ENCODE measurements at regions not wholly inside any gene's neighbourhood (a gene's known extent, or its start where the extent isn't known, plus 50 kb on each side); places are given as distances from the start of the nearest gene placed in this dataset.

DNA sequence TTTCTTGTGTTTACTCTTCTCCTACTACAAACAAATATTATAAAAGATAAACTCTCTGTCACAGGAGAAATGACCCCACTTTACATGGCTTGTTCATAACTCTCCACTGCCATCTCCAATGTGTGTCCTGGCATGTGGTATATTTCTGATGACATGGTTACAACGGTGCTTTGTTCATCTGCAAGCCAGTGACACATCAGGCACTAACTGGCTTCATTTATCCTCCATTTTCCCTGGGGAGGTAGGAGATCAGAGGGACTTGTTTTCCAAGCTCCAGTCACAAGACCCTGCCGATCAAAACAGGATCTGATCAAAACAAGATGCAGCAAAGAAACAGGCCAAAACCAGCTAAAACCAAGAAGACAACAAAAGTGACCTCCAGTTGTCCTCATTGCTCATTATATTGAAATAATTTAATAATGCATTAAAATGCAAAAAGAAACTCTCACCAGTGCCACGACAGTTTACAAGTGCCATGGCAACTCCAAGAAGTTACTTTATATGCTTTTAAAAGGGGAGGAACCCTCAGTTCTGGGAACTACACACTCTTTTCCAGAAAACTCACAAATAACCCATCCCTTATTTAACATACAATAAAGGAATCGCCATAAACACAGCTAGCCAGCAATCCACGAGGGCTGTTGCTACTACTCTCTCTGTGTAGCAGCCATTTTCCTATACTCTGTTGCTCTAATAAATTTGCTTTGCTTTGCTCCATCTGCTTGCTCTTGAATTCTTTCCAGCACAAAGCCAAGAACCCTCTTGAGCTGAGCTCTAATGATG is 224.2 kb downstream of the XPNPEP1 start:
- no peaks in the 10 kb centered on the region for H3K9me3 ChIP-seq (ENCODE audit: severe bottlenecking)
- ATAC-seq (ENCODE audit: low read depth) (no peak), DNase-seq (ENCODE audit: low spot score) (no peak)
- no peaks in the 10 kb centered on the region for H3K4me1 ChIP-seq (ENCODE audit: insufficient read depth, poor library complexity, severe bottlenecking)
- TF ChIP-seq, protein P1, sequence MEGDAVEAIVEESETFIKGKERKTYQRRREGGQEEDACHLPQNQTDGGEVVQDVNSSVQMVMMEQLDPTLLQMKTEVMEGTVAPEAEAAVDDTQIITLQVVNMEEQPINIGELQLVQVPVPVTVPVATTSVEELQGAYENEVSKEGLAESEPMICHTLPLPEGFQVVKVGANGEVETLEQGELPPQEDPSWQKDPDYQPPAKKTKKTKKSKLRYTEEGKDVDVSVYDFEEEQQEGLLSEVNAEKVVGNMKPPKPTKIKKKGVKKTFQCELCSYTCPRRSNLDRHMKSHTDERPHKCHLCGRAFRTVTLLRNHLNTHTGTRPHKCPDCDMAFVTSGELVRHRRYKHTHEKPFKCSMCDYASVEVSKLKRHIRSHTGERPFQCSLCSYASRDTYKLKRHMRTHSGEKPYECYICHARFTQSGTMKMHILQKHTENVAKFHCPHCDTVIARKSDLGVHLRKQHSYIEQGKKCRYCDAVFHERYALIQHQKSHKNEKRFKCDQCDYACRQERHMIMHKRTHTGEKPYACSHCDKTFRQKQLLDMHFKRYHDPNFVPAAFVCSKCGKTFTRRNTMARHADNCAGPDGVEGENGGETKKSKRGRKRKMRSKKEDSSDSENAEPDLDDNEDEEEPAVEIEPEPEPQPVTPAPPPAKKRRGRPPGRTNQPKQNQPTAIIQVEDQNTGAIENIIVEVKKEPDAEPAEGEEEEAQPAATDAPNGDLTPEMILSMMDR (IDR thresholded peaks at IDR 0.05; ENCODE audit: poor library complexity, severe bottlenecking): no peak
- H3K27me3 ChIP-seq (ENCODE audit: insufficient read depth, poor library complexity, severe bottlenecking): no peaks in the 10 kb centered on the region
- H3K36me3 ChIP-seq (ENCODE audit: low read depth): no peaks in the 10 kb centered on the region
- no peak overlapping the region for H3K27ac ChIP-seq (ENCODE audit: poor library complexity, severe bottlenecking)
- H3K4me3 ChIP-seq (ENCODE audit: severe bottlenecking): no peak overlapping the region

DNA sequence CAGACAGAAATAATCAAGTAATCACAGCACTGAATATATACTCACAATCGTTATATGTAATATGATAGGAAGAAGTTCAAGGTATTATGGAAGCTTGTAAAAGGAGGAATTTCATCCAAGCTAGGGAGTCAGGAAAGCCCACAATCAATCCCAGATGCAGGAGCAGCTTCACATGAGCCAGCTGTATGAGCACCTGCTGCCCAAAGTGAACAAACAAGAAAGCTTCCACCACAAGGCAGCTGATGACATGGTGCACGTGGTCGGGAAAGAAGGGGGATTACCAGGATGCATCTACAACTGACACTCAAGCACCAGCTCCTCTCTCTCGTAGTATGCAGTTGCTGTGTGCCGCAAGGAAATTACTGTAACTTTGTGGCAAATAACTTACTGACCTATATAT is 225.2 kb downstream of the XPNPEP1 start:
- H3K27me3 ChIP-seq (ENCODE audit: insufficient read depth, poor library complexity, severe bottlenecking): no peaks in the 10 kb centered on the region
- no peak for ATAC-seq (ENCODE audit: low read depth)
- no peak for DNase-seq (ENCODE audit: low spot score)
- no peaks in the 10 kb centered on the region for H3K36me3 ChIP-seq (ENCODE audit: low read depth)
- H3K27ac ChIP-seq (ENCODE audit: poor library complexity, severe bottlenecking): no peak overlapping the region
- H3K9me3 ChIP-seq (ENCODE audit: severe bottlenecking): no peaks in the 10 kb centered on the region
- no peaks in the 10 kb centered on the region for H3K4me1 ChIP-seq (ENCODE audit: insufficient read depth, poor library complexity, severe bottlenecking)
- TF ChIP-seq, protein P1 (IDR thresholded peaks at IDR 0.05; ENCODE audit: poor library complexity, severe bottlenecking): no peak
- H3K4me3 ChIP-seq (ENCODE audit: severe bottlenecking): no peak overlapping the region

DNA sequence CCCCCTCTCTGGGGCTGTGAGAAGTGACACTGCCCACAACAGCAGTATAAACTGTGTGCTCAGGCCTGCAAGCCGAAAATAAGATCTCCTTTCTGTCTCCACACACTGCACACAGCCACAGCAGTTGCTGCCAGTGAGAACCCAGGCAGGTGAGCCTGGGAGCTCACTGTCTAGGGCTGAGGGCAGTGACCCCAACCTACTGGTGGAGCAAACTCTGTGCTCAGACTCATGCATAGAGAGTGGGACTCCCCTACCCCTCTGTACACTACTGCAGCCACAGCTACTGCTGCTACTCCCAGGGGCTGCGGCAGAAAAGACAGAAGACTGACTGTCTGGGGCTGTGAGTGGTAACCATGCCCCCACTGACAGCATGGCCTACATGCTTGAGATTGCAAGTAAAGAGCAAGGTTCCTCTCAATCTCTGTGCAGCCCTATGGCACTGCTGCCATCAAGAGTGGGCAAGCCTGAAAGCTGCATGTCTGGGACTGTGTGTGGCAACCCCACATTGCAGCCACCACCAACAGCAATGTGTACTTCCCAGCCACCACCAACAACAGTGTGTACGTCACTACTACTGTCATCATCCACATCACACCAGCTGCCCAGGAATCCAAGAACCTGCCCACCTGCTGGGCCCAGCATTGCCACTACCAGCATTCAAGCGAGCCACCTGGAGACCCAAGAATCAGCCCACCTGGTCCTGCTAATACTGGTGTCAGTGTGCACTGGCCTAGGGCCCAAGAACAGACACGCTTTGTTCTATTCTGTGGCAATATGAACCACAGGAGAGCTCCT is 226.1 kb downstream of the XPNPEP1 start:
- H3K9me3 ChIP-seq (ENCODE audit: severe bottlenecking): no peaks in the 10 kb centered on the region
- ATAC-seq (ENCODE audit: low read depth) (no peak), DNase-seq (ENCODE audit: low spot score) (no peak)
- no peak overlapping the region for H3K27ac ChIP-seq (ENCODE audit: poor library complexity, severe bottlenecking)
- no peak overlapping the region for H3K4me3 ChIP-seq (ENCODE audit: severe bottlenecking)
- TF ChIP-seq, protein P1 (IDR thresholded peaks at IDR 0.05; ENCODE audit: poor library complexity, severe bottlenecking): no peak
- H3K27me3 ChIP-seq (ENCODE audit: insufficient read depth, poor library complexity, severe bottlenecking): no peaks in the 10 kb centered on the region
- H3K4me1 ChIP-seq (ENCODE audit: insufficient read depth, poor library complexity, severe bottlenecking): no peaks in the 10 kb centered on the region
- H3K36me3 ChIP-seq (ENCODE audit: low read depth): no peaks in the 10 kb centered on the region

DNA sequence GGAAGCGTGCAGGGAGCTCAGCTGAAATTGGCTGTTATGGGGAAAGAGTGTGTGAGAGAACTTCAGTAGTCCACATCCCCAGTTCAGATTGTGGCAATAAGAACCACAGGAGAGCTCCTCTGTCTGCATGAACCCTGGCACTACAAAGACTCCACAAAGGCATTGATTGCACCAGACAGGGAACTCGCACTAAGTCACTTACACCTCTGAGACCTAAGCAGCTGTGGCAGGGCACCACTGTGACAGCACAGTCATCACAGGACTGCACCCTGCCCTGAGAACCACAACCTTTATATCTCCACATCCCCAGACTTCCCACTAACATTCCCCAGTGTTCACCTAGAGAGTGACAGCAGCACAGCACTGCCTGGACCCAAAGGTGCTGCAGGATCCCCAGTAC is 226.8 kb downstream of the XPNPEP1 start:
- no peak for DNase-seq (ENCODE audit: low spot score)
- ATAC-seq (ENCODE audit: low read depth): no peak
- Histone ChIP-seq H3K9me3 (ENCODE audit: severe bottlenecking) (no peaks in the 10 kb centered on the region), H3K4me3 (ENCODE audit: severe bottlenecking) (no peak overlapping the region), H3K27ac (ENCODE audit: poor library complexity, severe bottlenecking) (no peak overlapping the region), H3K36me3 (ENCODE audit: low read depth) (no peaks in the 10 kb centered on the region), H3K4me1 (ENCODE audit: insufficient read depth, poor library complexity, severe bottlenecking) (no peaks in the 10 kb centered on the region), H3K27me3 (ENCODE audit: insufficient read depth, poor library complexity, severe bottlenecking) (no peaks in the 10 kb centered on the region)
- TF ChIP-seq, protein P1 (IDR thresholded peaks at IDR 0.05; ENCODE audit: poor library complexity, severe bottlenecking): no peak
